Duodenal mucosa (tissue), 2 donors: ENCODE measurements at regions not wholly inside any gene's neighbourhood (a gene's known extent, or its start where the extent isn't known, plus 50 kb on each side); places are given as distances from the start of the nearest gene placed in this dataset.

Experiments used
- H3K27ac ChIP-seq: one replicate; pipeline ENCODE4 v1.7.0; 2013; ENCODE audit warnings: low read depth, low read length
- H3K27me3 ChIP-seq, 2 donors: one replicate each; pipeline ENCODE4 v1.7.0; 2013; ENCODE audit warnings: low read length in 2 of 2, control low read depth in 1 of 2; ENCODE audit not compliant: insufficient read depth in 2 of 2, control insufficient read depth in 1 of 2
- H3K36me3 ChIP-seq, 2 donors: one replicate each; pipeline ENCODE4 v1.7.0; 2013; ENCODE audit warnings: low read length in 2 of 2, control low read depth in 1 of 2; ENCODE audit not compliant: insufficient read depth in 2 of 2, control insufficient read depth in 1 of 2
- H3K4me1 ChIP-seq, 2 donors: one replicate each; pipeline ENCODE4 v1.7.0; 2013; ENCODE audit warnings: low read length in 2 of 2, control low read depth in 1 of 2; ENCODE audit not compliant: insufficient read depth in 2 of 2, control insufficient read depth in 1 of 2
- H3K4me3 ChIP-seq, 2 donors: one replicate each; pipeline ENCODE4 v1.7.0; 2013; ENCODE audit warnings: low read length in 2 of 2, low read depth in 1 of 2
- H3K9ac ChIP-seq, 2 donors: one replicate each; pipeline ENCODE4 v1.7.0; 2013; ENCODE audit warnings: low read length in 2 of 2, low read depth in 1 of 2
- H3K9me3 ChIP-seq, 2 donors: one replicate each; pipeline ENCODE4 v1.7.0; 2013; ENCODE audit warnings: low read length in 2 of 2, control low read depth in 1 of 2; ENCODE audit not compliant: control insufficient read depth in 1 of 2

DNA sequence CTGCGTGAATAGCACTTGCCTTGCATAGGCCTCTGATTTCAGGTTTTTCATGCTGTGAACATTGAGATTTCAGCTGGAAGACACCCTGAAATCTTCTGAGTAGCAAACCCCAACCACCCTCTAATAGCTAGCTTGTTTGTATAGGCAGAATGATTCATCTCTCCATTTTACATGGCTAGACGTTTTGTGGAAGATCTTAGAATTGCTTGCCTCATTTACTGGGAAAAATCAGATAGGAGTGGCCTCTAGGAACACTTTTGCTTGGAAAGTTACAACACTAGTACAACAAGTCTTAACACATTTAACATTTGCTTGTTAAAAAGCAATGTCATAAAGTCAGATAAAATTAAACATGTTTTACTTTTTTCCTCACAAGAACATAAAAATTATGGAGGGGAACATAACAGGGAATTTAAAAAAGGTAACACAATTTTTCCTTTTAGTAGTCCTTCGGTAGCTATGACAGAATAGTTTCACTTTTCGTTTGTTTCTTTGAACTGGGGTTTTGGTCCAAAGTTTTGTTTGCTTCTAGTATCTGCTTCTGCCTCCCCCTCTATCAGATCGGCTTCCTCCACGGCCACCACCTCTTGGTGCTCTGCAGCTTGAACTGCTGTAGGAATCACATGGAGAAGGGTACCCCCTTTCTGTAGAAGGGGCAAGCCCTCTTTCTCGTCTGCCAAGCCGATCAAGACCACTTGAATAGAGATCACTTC is 102.2 kb upstream of the PTCHD4 start:
- Histone ChIP-seq H3K9me3 (no peaks in the 10 kb centered on the region), H3K9ac (no peak overlapping the region), H3K4me1 (no peaks in the 10 kb centered on the region), H3K4me3 (peak overlapping the region in 1 of 2 donors; percentile 50), H3K36me3 (no peaks in the 10 kb centered on the region), H3K27me3 (no peaks in the 10 kb centered on the region), H3K27ac (no peak overlapping the region)

DNA sequence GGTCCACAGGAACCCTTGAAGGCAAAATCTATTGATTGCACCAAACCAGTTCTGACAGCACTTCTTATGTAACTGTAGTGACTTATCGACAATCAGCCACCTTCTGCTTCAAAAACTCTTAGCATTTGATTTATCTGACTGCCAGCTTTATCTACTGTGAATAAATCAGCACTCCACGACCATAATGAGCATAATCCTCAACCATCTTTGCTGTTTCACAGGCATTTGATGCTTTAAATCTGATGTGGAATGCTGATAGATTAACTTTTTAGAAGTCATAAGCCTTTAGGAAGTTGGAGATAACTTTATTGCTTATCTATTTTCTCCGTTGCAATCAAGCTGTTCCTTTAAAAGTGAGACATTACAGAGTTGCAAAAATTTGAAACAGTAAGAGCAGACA is 101.5 kb upstream of the PTCHD4 start:
- no peaks in the 10 kb centered on the region for H3K4me1 ChIP-seq
- no peaks in the 10 kb centered on the region for H3K36me3 ChIP-seq
- H3K27me3 ChIP-seq: no peaks in the 10 kb centered on the region
- H3K9ac ChIP-seq: no peak overlapping the region
- no peak overlapping the region for H3K4me3 ChIP-seq
- H3K27ac ChIP-seq: no peak overlapping the region
- H3K9me3 ChIP-seq: no peaks in the 10 kb centered on the region

GRCh38 chr6:48206091-48206490 is 95.1 kb upstream of the PTCHD4 start:
- Histone ChIP-seq H3K9ac (no peak overlapping the region), H3K27ac (no peak overlapping the region), H3K36me3 (no peaks in the 10 kb centered on the region), H3K27me3 (no peaks in the 10 kb centered on the region), H3K4me3 (no peak overlapping the region), H3K9me3 (no peaks in the 10 kb centered on the region), H3K4me1 (no peaks in the 10 kb centered on the region)

DNA sequence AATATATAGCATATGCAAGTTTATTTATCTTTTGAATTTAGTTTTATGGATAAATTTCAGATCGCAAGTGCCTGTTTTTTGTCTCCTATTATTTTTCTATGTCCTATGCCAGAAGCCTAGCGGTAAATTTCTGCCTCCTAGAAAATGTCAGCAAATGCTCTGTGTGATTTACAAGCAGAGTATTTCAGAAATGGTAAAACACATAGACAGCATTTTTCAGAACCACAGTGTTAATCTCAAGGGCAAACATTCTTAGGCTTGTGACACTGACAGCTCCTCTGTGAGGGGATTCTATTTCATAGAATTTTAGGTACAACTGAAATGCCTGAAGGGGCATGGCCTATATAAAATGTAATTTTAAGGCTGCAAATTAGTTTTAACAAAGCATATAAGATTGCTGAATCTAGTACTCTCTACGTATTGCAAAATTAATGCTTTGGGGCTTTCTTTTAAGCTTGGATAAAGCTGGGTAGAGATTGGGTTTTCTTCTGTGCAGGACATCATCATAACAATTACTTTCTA is 89.9 kb upstream of the PTCHD4 start:
- H3K27ac ChIP-seq: no peak overlapping the region
- no peaks in the 10 kb centered on the region for H3K36me3 ChIP-seq
- no peaks in the 10 kb centered on the region for H3K27me3 ChIP-seq
- no peak overlapping the region for H3K9ac ChIP-seq
- H3K9me3 ChIP-seq: no peaks in the 10 kb centered on the region
- no peaks in the 10 kb centered on the region for H3K4me1 ChIP-seq
- no peak overlapping the region for H3K4me3 ChIP-seq

DNA sequence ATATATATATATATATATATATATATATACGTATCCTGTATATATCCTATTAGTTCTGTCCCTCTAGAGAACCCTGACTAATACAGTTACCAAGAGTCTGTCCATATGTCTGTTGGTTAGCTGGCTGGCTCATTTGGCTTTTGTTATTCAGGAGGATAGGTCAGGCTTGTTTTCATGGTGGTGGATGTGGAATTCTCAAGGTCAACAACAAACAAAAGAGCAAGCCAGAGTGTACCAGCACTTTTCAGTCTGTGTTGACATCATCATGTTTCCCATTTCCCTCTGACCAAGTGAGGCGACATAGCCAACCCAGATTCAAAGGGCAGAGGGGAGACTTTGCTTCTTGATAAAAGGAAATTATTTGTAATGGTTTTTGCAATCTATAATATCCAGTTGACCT is 88.5 kb upstream of the PTCHD4 start:
- H3K4me3 ChIP-seq: no peak overlapping the region
- no peaks in the 10 kb centered on the region for H3K9me3 ChIP-seq
- no peaks in the 10 kb centered on the region for H3K36me3 ChIP-seq
- no peak overlapping the region for H3K27ac ChIP-seq
- no peaks in the 10 kb centered on the region for H3K4me1 ChIP-seq
- H3K27me3 ChIP-seq: no peaks in the 10 kb centered on the region
- no peak overlapping the region for H3K9ac ChIP-seq

DNA sequence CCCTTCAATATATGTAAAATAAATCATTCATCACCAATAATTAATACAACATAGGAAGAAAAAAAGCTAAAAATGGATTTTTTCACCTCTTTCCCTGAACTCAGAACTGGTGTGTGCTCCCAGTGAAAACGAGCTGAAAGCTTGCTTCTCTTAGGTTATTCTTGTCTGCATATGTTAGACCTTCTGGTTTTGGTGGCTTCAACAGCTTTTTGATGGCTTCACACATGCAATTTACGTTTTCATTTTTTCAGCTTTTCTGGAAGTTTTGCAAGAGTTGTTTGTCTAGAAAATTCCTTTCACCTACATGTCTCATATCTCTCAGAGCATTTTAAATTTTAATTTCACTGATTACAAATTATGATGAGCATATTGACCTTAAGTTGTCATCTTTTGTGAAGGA is 86.9 kb upstream of the PTCHD4 start:
- Histone ChIP-seq H3K36me3 (no peaks in the 10 kb centered on the region), H3K27ac (no peak overlapping the region), H3K4me3 (no peak overlapping the region), H3K9me3 (no peaks in the 10 kb centered on the region), H3K4me1 (no peaks in the 10 kb centered on the region), H3K27me3 (no peaks in the 10 kb centered on the region), H3K9ac (no peak overlapping the region)

DNA sequence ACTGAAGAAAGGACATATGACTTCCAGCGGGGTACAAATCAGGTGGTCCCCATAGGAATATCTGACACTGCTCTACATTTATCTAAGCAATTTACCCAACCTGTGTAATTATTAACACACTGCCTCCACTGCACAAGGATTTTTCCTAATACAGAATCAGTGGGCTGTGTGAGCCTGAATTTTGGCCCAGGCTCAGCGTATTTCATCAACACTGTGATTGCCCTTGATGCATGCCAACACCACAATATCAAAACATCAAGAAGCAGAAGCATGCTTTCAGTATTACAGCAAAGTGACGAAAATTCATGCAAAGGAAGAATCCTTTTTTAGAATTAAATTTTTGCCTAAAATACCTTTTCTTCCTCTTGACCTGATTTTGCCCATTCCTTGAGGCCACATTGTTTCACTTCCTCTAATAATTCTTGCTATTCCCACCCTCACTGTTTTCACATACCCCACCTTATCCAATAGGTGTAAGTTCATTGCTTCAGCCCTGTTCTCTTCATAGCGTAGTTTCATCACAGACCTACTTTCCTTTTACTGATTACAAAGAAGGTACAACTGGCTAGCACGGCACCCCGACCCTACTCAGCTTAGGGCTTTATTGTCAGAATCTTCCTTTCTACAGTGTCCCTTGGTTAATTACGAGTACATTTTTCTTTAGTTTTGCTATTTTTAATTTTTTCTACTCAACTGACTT is 83.7 kb upstream of the PTCHD4 start:
- H3K9me3 ChIP-seq: no peaks in the 10 kb centered on the region
- H3K36me3 ChIP-seq: no peaks in the 10 kb centered on the region
- no peaks in the 10 kb centered on the region for H3K27me3 ChIP-seq
- H3K4me3 ChIP-seq: no peak overlapping the region
- H3K9ac ChIP-seq: no peak overlapping the region
- H3K4me1 ChIP-seq: no peaks in the 10 kb centered on the region
- no peak overlapping the region for H3K27ac ChIP-seq

GRCh38 chr6:48188158-48188557 is 77.2 kb upstream of the PTCHD4 start:
- Histone ChIP-seq H3K9me3 (no peaks in the 10 kb centered on the region), H3K27ac (no peak overlapping the region), H3K36me3 (no peaks in the 10 kb centered on the region), H3K4me1 (no peaks in the 10 kb centered on the region), H3K4me3 (no peak overlapping the region), H3K9ac (no peak overlapping the region), H3K27me3 (no peaks in the 10 kb centered on the region)

DNA sequence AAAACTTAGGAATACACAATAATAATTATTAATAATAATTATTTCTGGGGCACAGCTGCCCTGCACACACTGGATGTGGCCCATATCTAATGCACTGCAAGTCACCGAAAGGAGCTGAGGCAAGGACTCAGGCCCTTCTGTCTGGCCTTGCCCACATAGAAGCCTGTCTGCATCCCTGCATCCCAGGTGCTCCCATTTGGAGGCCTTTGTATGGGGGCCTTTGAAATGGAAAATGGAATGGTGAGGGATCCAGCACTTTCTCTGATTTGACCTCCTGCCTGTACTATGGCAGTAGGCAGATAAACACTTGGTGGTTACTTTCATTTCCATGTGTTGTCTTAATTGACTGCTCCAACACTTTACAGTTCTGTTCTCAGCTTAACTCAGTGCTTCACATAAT is 75.7 kb upstream of the PTCHD4 start:
- Histone ChIP-seq H3K27me3 (no peaks in the 10 kb centered on the region), H3K9ac (no peak overlapping the region), H3K4me3 (no peak overlapping the region), H3K27ac (no peak overlapping the region), H3K4me1 (no peaks in the 10 kb centered on the region), H3K9me3 (no peaks in the 10 kb centered on the region), H3K36me3 (no peaks in the 10 kb centered on the region)

GRCh38 chr6:48184648-48185047 is 73.7 kb upstream of the PTCHD4 start:
- no peaks in the 10 kb centered on the region for H3K27me3 ChIP-seq
- H3K9ac ChIP-seq: no peak overlapping the region
- H3K9me3 ChIP-seq: no peaks in the 10 kb centered on the region
- H3K36me3 ChIP-seq: no peaks in the 10 kb centered on the region
- no peak overlapping the region for H3K4me3 ChIP-seq
- no peak overlapping the region for H3K27ac ChIP-seq
- H3K4me1 ChIP-seq: no peaks in the 10 kb centered on the region
